Neutrophil (primary cell): ENCODE measurements at regions not wholly inside any gene's neighbourhood (a gene's known extent, or its start where the extent isn't known, plus 50 kb on each side); places are given as distances from the start of the nearest gene placed in this dataset.

Experiments used
- H3K27ac ChIP-seq: fragments of 200-600 bp; sonication (generic); 2 replicates; pipeline ENCODE4 v1.5.1; 2016; ENCODE audit warnings: mild to moderate bottlenecking, moderate library complexity
- H3K27me3 ChIP-seq: fragments of 200-600 bp; sonication (generic); 2 replicates; pipeline ENCODE4 v1.6.0; 2016; ENCODE audit warnings: mild to moderate bottlenecking
- H3K36me3 ChIP-seq: fragments of 200-600 bp; sonication (generic); 2 replicates; pipeline ENCODE4 v1.5.1; 2017
- H3K4me1 ChIP-seq, 2 experiments: fragments of 200-600 bp in 1 of 2; sonication (generic) in 1 of 2; 1 replicate in 1 of 2; 2 replicates in 1 of 2; pipeline versions ENCODE4 v1.5.1 to v1.6.1; 2013 to 2016; ENCODE audit warnings: low read depth in 1 of 2, low read length in 1 of 2, mild to moderate bottlenecking in 1 of 2, moderate library complexity in 1 of 2; ENCODE audit not compliant: control insufficient read depth in 1 of 2, insufficient read depth in 1 of 2
- H3K4me3 ChIP-seq, 2 experiments: fragments of 200-600 bp in 1 of 2; sonication (generic) in 1 of 2; 1 replicate in 1 of 2; 2 replicates in 1 of 2; pipeline ENCODE4 v1.5.1; 2013 to 2016; ENCODE audit warnings: low read depth in 1 of 2, low read length in 1 of 2, mild to moderate bottlenecking in 1 of 2, moderate library complexity in 1 of 2
- H3K9me3 ChIP-seq: fragments of 200-600 bp; sonication (generic); 2 replicates; pipeline ENCODE4 v1.5.1; 2016
- CTCF ChIP-seq: fragments of 200-600 bp; sonication (generic); IDR thresholded peaks from 2 replicates; pipeline ENCODE4 v1.5.1; 2016; ENCODE audit warnings: antibody characterized with exemption

- Histone ChIP-seq H3K4me3 (no peak overlapping the region), H3K9me3 (no peaks in the 10 kb centered on the region), H3K27ac (peak overlapping the region; percentile 29), H3K27me3 (no peaks in the 10 kb centered on the region), H3K36me3 (no peaks in the 10 kb centered on the region), H3K4me1 (peaks cover 12 to 16% of the 10 kb centered on the region in 2 experiments)
- TF ChIP-seq CTCF = no peak
Observed at GRCh38 chr16:66199189-66199588, 167.3 kb upstream of the CDH5 start.

- Histone ChIP-seq H3K9me3 (no peaks in the 10 kb centered on the region), H3K27me3 (no peaks in the 10 kb centered on the region), H3K27ac (no peak overlapping the region), H3K4me3 (no peak overlapping the region), H3K4me1 (peaks cover 12 to 16% of the 10 kb centered on the region in 2 experiments), H3K36me3 (no peaks in the 10 kb centered on the region)
- TF ChIP-seq CTCF = no peak
Observed at GRCh38 chr16:66198641-66199040, 167.8 kb upstream of the CDH5 start.

- Histone ChIP-seq H3K36me3 (no peaks in the 10 kb centered on the region), H3K27ac (peak overlapping the region; percentile 21), H3K4me3 (no peak overlapping the region), H3K9me3 (no peaks in the 10 kb centered on the region), H3K27me3 (no peaks in the 10 kb centered on the region), H3K4me1 (peaks cover 12 to 16% of the 10 kb centered on the region in 2 experiments)
- no peak for TF ChIP-seq CTCF
Observed at GRCh38 chr16:66197668-66198278, 168.7 kb upstream of the CDH5 start.

- Histone ChIP-seq H3K27ac (no peak overlapping the region), H3K27me3 (no peaks in the 10 kb centered on the region)
Observed at GRCh38 chr16:66196770-66197169, 169.7 kb upstream of the CDH5 start.

GRCh38 chr16:66194866-66195265, 171.6 kb upstream of the CDH5 start:
- Histone ChIP-seq H3K36me3 (no peaks in the 10 kb centered on the region), H3K27me3 (no peaks in the 10 kb centered on the region), H3K4me1 (peaks cover 8 to 12% of the 10 kb centered on the region in 2 experiments), H3K4me3 (no peak overlapping the region), H3K27ac (no peak overlapping the region), H3K9me3 (no peaks in the 10 kb centered on the region)
- no peak for TF ChIP-seq CTCF

More at GRCh38 chr16:66196770-66197169, 169.7 kb upstream of the CDH5 start:
- no peak overlapping the region for H3K4me3 ChIP-seq
- TF ChIP-seq CTCF = no peak
- peaks cover 12 to 16% of the 10 kb centered on the region in 2 experiments for H3K4me1 ChIP-seq
- H3K9me3 ChIP-seq = no peaks in the 10 kb centered on the region
- no peaks in the 10 kb centered on the region for H3K36me3 ChIP-seq
